NCI-H2227 treated with DMSO at 0.1 percent for 48 hours (cell line): ENCODE measurements at regions not wholly inside any gene's neighbourhood (a gene's known extent, or its start where the extent isn't known, plus 50 kb on each side); places are given as distances from the start of the nearest gene placed in this dataset.

ENCODE experiments used
- DNase-seq: peaks from one replicate; lab custom pipeline; 2025; lab: John Stamatoyannopoulos, UW

GRCh38 chr17:79470754-79471153 is 140.1 kb downstream of the RBFOX3 start:
- no peak for DNase-seq

- DNase-seq = no peak
These were observed 141.2 kb downstream of the RBFOX3 start for GRCh38 chr17:79469646-79470045.

GRCh38 chr17:79468183-79468944 is 142.5 kb downstream of the RBFOX3 start:
- DNase-seq = no peak

- DNase-seq = no peak
These were observed 144.1 kb downstream of the RBFOX3 start for GRCh38 chr17:79466562-79467350.

GRCh38 chr17:79465681-79466025 is 145.2 kb downstream of the RBFOX3 start:
- no peak for DNase-seq

- no peak for DNase-seq
These were observed 145.7 kb downstream of the RBFOX3 start for GRCh38 chr17:79465011-79465680.

- DNase-seq = no peak
These were observed 146.4 kb downstream of the RBFOX3 start for GRCh38 chr17:79464318-79465010.

GRCh38 chr17:79463421-79464317 is 147.2 kb downstream of the RBFOX3 start:
- no peak for DNase-seq

GRCh38 chr17:79461041-79461440 is 149.8 kb downstream of the RBFOX3 start:
- no peak for DNase-seq

- DNase-seq = no peak
These were observed 151.0 kb downstream of the RBFOX3 start for GRCh38 chr17:79459846-79460245.

- no peak for DNase-seq
These were observed 151.7 kb downstream of the RBFOX3 start for GRCh38 chr17:79459003-79459655.

GRCh38 chr17:79458356-79458755 is 152.5 kb downstream of the RBFOX3 start:
- no peak for DNase-seq

- no peak for DNase-seq
These were observed 153.0 kb downstream of the RBFOX3 start for GRCh38 chr17:79457889-79458288.

- no peak for DNase-seq
These were observed 153.5 kb downstream of the RBFOX3 start for GRCh38 chr17:79457376-79457775.

- no peak for DNase-seq
These were observed 155.2 kb downstream of the RBFOX3 start for GRCh38 chr17:79455636-79456035.

GRCh38 chr17:79454826-79455225 is 156.0 kb downstream of the RBFOX3 start:
- DNase-seq = no peak

GRCh38 chr17:79453481-79453880 is 157.4 kb downstream of the RBFOX3 start:
- DNase-seq = no peak

- no peak for DNase-seq
These were observed 158.1 kb downstream of the RBFOX3 start for GRCh38 chr17:79452706-79453105.

GRCh38 chr17:79451167-79451566 is 159.7 kb downstream of the RBFOX3 start:
- DNase-seq = no peak

- no peak for DNase-seq
These were observed 164.3 kb downstream of the RBFOX3 start for GRCh38 chr17:79446399-79447009.
